Spleen (tissue), 11 donors: ENCODE measurements at regions not wholly inside any gene's neighbourhood (a gene's known extent, or its start where the extent isn't known, plus 50 kb on each side); places are given as distances from the start of the nearest gene placed in this dataset.

ENCODE experiments used
- DNase-seq: peaks from one replicate; pipeline ENCODE4 v3.0.0-alpha.2; 2020
- H3K27ac ChIP-seq, 8 donors: fragments of 200-600 bp; sonication (generic) in 7 of 8; 1 replicate in 4 of 8; 2 replicates in 4 of 8; pipeline versions ENCODE4 v1.5.0 to v1.8.0; 2016 to 2021; ENCODE audit warnings: inconsistent platforms in 4 of 8, mild to moderate bottlenecking in 4 of 8, moderate library complexity in 1 of 8
- H3K27me3 ChIP-seq, 7 donors: fragments of 200-600 bp; sonication (generic) in 6 of 7; replicated peaks in 1 of 7; 1 replicate in 4 of 7; 2 replicates in 3 of 7; pipeline versions ENCODE4 v1.5.0 to v1.8.0; 2016 to 2021; ENCODE audit warnings: inconsistent platforms in 3 of 7, mild to moderate bottlenecking in 1 of 7
- H3K36me3 ChIP-seq, 6 donors: fragments of 200-600 bp; sonication (generic) in 5 of 6; 1 replicate in 4 of 6; 2 replicates in 2 of 6; pipeline versions ENCODE4 v1.5.0 to v1.8.0; 2016 to 2021; ENCODE audit warnings: inconsistent platforms in 2 of 6
- H3K4me1 ChIP-seq, 6 donors: fragments of 200-600 bp; sonication (generic) in 5 of 6; 1 replicate in 3 of 6; 2 replicates in 3 of 6; pipeline versions ENCODE4 v1.5.0 to v1.8.0; 2016 to 2021; ENCODE audit warnings: inconsistent platforms in 3 of 6
- H3K4me3 ChIP-seq, 8 donors: fragments of 200-600 bp; sonication (generic) in 7 of 8; 1 replicate in 4 of 8; 2 replicates in 4 of 8; pipeline versions ENCODE4 v1.5.0 to v1.8.0; 2016 to 2021; ENCODE audit warnings: inconsistent platforms in 4 of 8, mild to moderate bottlenecking in 4 of 8, moderate library complexity in 2 of 8
- H3K9me3 ChIP-seq, 8 donors: fragments of 200-600 bp; sonication (generic) in 7 of 8; 1 replicate in 4 of 8; 2 replicates in 4 of 8; pipeline versions ENCODE4 v1.5.0 to v1.8.0; 2016 to 2021; ENCODE audit warnings: inconsistent platforms in 4 of 8
- POLR2A ChIP-seq, 3 donors: fragments of 450-650 bp; IDR thresholded peaks; one replicate each; pipeline ENCODE4 v1.5.1; 2017; ENCODE audit warnings: antibody characterized with exemption in 3 of 3, mild to moderate bottlenecking in 1 of 3
- POLR2AphosphoS5 ChIP-seq, 3 donors: sonication (generic); formaldehyde crosslinking; IDR thresholded peaks; one replicate each; pipeline ENCODE4 v1.5.1; 2017; ENCODE audit warnings: antibody characterized with exemption in 3 of 3
- WGBS, 5 donors: extraction: QIAGEN DNeasy Blood & Tissue Kit in 3 of 5; methylation state at CpG; one replicate each; pipeline versions ENCODE4 v1.1.5 to v1.1.7; 2013 to 2018; 5-methylcytosine and 5-hydroxymethylcytosine counted together
- intact Hi-C: fragments of 100-400 bp; cut with DNase I; formaldehyde crosslinking; loops from one replicate; pipeline ENCODE4 v1.15.0; 2023; ENCODE audit warnings: low total_unique reads
- TF ChIP-seq, protein P1 (sequence below), 11 experiments: fragments of 200-600 bp in 7 of 11; fragments of 450-650 bp in 4 of 11; sonication (generic) in 4 of 11; IDR thresholded peaks in 8 of 11; conservative IDR thresholded peaks in 3 of 11; 1 replicate in 7 of 11; 2 replicates in 4 of 11; pipeline versions ENCODE4 v1.4.0 to v1.8.0; 2016 to 2021; ENCODE audit warnings: antibody characterized with exemption in 11 of 11, inconsistent platforms in 4 of 11, mild to moderate bottlenecking in 1 of 11
- donor health status: healthy with polysubstance abuse.
- donor health status: DM: no; HTN: no; CAD: no; lungs with moderate emphysema.
- donor health status: DM: no; HTN: no; CAD: no.
- donor health status: Bipolar disorder and iron deficiency.
- donor health status: healthy.
- donor health status: DM: no; HTN: no; CAD: no.
- donor health status: DM: yes; HTN: yes; CAD: no.

DNA sequence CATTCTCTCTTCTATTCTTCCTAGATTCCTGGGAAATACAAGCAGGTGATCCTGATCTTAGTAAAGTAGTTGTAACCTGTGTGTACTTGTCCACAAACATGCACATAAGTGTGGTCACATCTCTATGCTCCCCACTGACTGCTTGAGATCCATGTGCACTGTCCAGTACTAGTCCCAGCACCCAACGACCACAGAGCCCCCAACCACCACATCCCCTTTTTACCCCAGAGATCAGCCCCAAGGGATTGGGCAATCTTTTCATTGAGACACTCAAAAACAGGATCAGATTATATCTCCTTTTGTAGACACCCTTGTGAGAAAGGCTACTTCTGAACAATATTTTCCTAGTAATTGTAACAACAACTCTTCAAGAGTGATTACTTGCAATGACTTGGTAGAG, 240.6 kb downstream of the ACTL7B start:
- WGBS, 5 donors, result 20 to 48% (median 32%) methylated on average over 1 of the region's 1 CpG
- no peaks in the 10 kb centered on the region for H3K4me1 ChIP-seq
- H3K36me3 ChIP-seq, result no peaks in the 10 kb centered on the region
- no peaks in the 10 kb centered on the region for H3K9me3 ChIP-seq
- H3K4me3 ChIP-seq, result no peak overlapping the region
- no peak for DNase-seq
- no peaks in the 10 kb centered on the region for H3K27me3 ChIP-seq
- TF ChIP-seq POLR2A (IDR thresholded peaks at IDR 0.05) (no peak), POLR2AphosphoS5 (IDR thresholded peaks at IDR 0.05) (no peak)
- TF ChIP-seq, protein P1, sequence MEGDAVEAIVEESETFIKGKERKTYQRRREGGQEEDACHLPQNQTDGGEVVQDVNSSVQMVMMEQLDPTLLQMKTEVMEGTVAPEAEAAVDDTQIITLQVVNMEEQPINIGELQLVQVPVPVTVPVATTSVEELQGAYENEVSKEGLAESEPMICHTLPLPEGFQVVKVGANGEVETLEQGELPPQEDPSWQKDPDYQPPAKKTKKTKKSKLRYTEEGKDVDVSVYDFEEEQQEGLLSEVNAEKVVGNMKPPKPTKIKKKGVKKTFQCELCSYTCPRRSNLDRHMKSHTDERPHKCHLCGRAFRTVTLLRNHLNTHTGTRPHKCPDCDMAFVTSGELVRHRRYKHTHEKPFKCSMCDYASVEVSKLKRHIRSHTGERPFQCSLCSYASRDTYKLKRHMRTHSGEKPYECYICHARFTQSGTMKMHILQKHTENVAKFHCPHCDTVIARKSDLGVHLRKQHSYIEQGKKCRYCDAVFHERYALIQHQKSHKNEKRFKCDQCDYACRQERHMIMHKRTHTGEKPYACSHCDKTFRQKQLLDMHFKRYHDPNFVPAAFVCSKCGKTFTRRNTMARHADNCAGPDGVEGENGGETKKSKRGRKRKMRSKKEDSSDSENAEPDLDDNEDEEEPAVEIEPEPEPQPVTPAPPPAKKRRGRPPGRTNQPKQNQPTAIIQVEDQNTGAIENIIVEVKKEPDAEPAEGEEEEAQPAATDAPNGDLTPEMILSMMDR (IDR thresholded peaks at IDR 0.05 in 8 of 11, conservative IDR thresholded peaks at IDR 0.05 in 3 of 11), result no peak
- intact Hi-C loops, result no loop called here
- H3K27ac ChIP-seq, result no peak overlapping the region

DNA sequence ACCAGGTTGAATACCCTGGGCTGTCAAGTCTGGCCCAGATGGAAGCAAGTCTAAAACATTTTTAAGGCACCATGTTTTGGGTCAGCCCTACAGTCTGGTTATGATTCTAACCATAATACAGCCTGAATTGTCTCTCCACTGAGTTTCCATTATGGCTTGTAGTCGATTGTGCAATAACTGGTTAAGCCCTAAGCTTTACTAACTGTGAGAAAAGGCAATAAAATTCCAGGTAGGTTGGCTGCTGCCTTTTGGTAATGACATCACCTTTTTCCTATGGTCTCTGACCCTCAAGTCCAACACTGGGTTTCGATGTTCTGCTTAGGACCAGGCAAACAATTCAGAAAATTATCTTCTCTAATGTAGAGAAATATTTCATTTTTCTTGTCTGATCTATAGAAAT, 243.3 kb downstream of the ACTL7B start:
- Histone ChIP-seq H3K4me3 (no peak overlapping the region), H3K9me3 (no peaks in the 10 kb centered on the region), H3K4me1 (no peaks in the 10 kb centered on the region), H3K36me3 (no peaks in the 10 kb centered on the region), H3K27ac (no peak overlapping the region), H3K27me3 (no peaks in the 10 kb centered on the region)
- TF ChIP-seq POLR2A (IDR thresholded peaks at IDR 0.05) (no peak), POLR2AphosphoS5 (IDR thresholded peaks at IDR 0.05) (no peak)
- TF ChIP-seq, protein P1 (IDR thresholded peaks at IDR 0.05 in 8 of 11, conservative IDR thresholded peaks at IDR 0.05 in 3 of 11), result no peak
- WGBS, 5 donors, result 60 to 87% (median 86%) methylated on average over 2 of the region's 2 CpGs
- intact Hi-C loops, result no loop called here
- DNase-seq, result no peak

DNA sequence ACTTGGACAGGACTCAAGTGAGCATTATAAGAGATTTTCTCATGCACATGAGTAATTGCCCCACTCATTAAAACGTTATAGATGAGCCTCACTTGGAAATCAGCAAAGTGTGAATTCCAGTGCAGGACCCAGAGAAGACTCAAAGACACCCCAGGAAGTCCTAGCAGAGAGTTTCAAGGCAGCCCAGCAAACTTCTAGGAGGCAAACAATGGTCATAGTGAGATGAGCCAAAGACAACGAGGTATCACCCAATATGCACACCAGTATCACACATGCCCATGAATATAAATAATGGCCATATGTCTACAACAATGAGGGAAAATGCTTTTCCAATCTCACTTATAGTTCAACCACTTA, 245.9 kb downstream of the ACTL7B start:
- Histone ChIP-seq H3K27me3 (no peaks in the 10 kb centered on the region), H3K9me3 (no peaks in the 10 kb centered on the region), H3K27ac (no peak overlapping the region), H3K4me3 (no peak overlapping the region), H3K4me1 (no peaks in the 10 kb centered on the region), H3K36me3 (no peaks in the 10 kb centered on the region)
- no peak for DNase-seq
- WGBS, 5 donors, result 52 to 81% (median 62%) methylated on average over 2 of the region's 2 CpGs
- TF ChIP-seq POLR2A (IDR thresholded peaks at IDR 0.05) (no peak), POLR2AphosphoS5 (IDR thresholded peaks at IDR 0.05) (no peak)
- TF ChIP-seq, protein P1 (IDR thresholded peaks at IDR 0.05 in 8 of 11, conservative IDR thresholded peaks at IDR 0.05 in 3 of 11), result no peak
- intact Hi-C loops, result no loop called here

DNA sequence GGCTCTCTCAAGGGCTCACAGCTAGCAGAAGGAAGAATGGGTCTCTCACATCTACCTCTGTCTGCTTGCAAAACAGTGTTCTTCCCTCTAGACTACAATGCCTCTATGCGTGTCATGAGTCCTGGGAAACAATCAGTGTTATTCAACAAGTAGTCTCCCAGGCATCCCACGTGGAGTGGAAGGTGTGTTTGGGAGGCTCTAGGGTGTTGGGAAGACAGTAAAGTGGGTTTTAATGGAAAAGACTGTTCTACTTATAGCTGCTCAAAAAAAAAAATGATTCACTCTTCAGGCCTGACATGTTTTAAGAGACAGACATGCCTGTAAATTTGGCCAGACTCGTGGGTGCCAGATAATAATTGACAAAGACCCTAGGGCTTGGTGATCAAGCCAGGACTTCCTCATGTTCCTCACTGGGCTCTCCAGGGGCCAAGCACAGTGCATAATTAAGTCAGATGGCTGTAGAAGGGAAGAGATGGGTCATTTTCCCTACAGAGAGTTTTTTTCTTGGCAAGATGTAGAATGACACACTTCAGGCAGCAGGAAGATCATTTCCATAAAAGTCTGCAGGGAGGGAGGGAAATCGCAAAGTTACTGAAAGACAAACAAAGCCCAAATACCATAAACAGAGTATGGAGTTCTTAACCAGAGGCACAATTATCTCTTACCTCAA, 246.4 kb downstream of the ACTL7B start:
- Histone ChIP-seq H3K27me3 (no peaks in the 10 kb centered on the region), H3K4me3 (no peak overlapping the region), H3K4me1 (no peaks in the 10 kb centered on the region), H3K36me3 (no peaks in the 10 kb centered on the region), H3K27ac (no peak overlapping the region), H3K9me3 (no peaks in the 10 kb centered on the region)
- TF ChIP-seq POLR2A (IDR thresholded peaks at IDR 0.05) (no peak), POLR2AphosphoS5 (IDR thresholded peaks at IDR 0.05) (no peak)
- TF ChIP-seq, protein P1 (IDR thresholded peaks at IDR 0.05 in 8 of 11, conservative IDR thresholded peaks at IDR 0.05 in 3 of 11), result no peak
- WGBS, 5 donors, result 72 to 83% (median 77%) methylated on average over 4 of the region's 4 CpGs
- no peak for DNase-seq
- intact Hi-C loops, result no loop called here
